GM06990 (cell line): ENCODE measurements at regions not wholly inside any gene's neighbourhood (a gene's known extent, or its start where the extent isn't known, plus 50 kb on each side); places are given as distances from the start of the nearest gene placed in this dataset.

Experiments used
- DNase-seq: peaks from one replicate; pipeline ENCODE4 v3.0.0-alpha.2; 2011; ENCODE audit not compliant: insufficient read length; ENCODE audit errors: extremely low read depth
- H3K27me3 ChIP-seq: replicated peaks from 2 replicates; pipeline ENCODE4 v1.6.0; 2011; ENCODE audit warnings: low read length; ENCODE audit not compliant: control insufficient read depth, insufficient read depth
- H3K36me3 ChIP-seq: 2 replicates; pipeline ENCODE4 v1.5.1; 2011; ENCODE audit warnings: low read length; ENCODE audit not compliant: control insufficient read depth, insufficient read depth
- H3K4me3 ChIP-seq: replicated peaks from 2 replicates; pipeline ENCODE4 v1.5.1; 2011; ENCODE audit warnings: low read depth, mild to moderate bottlenecking, control low read depth, low read length
- CTCF ChIP-seq: IDR thresholded peaks from 2 replicates; pipeline ENCODE4 v1.5.1; 2011; ENCODE audit warnings: low read length, control low read depth, mild to moderate bottlenecking, inconsistent platforms; ENCODE audit not compliant: insufficient read depth, poor library complexity, severe bottlenecking

DNA sequence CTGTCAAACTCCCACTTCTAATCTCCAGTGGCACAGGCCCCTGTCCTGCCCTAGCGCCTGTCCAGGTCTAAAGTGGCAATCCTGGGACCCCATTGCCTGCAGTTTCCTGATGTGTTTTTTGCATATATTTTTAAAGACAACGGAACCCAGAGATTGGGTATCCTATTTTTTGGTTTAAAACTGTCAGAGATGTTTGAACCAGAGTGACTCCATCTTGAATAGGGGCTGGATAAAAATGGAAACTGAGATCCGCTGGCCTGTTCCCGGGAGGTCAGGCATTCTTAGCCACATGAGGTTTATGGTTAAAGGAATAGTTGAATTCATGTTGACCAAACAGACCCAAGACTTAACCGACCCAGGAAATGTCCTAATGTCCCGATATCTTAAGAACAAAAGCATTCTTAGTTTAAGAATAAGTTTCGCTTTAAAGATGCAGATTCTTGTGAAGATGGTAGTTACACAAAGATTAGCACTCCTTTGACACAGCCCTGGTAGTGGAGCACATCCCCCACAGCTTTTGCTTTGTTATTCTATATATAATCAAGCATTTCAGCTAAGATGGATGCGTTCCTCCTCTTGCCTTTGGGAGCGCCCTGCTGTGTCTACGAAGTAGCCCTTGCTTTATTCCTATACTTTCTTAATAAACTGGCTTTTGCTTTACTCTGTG is 332.1 kb downstream of the UQCRFS1 start:
- no peak for TF ChIP-seq CTCF
- DNase-seq: no peak
- no peaks in the 10 kb centered on the region for H3K27me3 ChIP-seq

GRCh38 chr19:28878862-28879566 is 333.9 kb downstream of the UQCRFS1 start:
- peak; percentile 52 for TF ChIP-seq CTCF
- no peaks in the 10 kb centered on the region for H3K27me3 ChIP-seq
- H3K4me3 ChIP-seq: no peak overlapping the region
- no peaks in the 10 kb centered on the region for H3K36me3 ChIP-seq
- no peak for DNase-seq

More for the DNA sequence above, 332.1 kb downstream of the UQCRFS1 start:
- H3K4me3 ChIP-seq: no peak overlapping the region
- H3K36me3 ChIP-seq: no peaks in the 10 kb centered on the region

GRCh38 chr19:28876609-28877123 is 336.3 kb downstream of the UQCRFS1 start:
- Histone ChIP-seq H3K27me3 (no peaks in the 10 kb centered on the region), H3K36me3 (no peaks in the 10 kb centered on the region), H3K4me3 (no peak overlapping the region)
- DNase-seq: no peak
- TF ChIP-seq CTCF: no peak

DNA sequence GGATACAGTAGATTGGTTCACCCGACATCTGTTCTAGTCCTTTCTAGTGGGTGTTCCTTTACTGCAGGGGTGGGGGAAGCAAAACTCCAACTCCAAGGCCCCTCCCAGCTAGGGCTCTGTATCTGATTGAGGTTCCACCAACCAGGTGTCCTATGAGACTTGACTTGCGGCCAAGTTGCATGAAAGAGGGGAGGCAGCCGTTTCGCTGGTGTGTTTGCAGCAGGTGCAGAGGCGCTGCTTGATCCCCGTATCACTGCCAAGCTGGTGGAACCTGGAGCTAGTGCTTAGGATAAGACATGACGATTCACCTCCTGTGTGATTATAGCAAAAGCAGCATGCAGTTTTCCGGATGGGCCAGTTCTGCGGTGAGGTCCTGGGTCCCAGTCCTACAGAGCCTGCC is 338.2 kb downstream of the UQCRFS1 start:
- H3K27me3 ChIP-seq: no peaks in the 10 kb centered on the region
- H3K36me3 ChIP-seq: no peaks in the 10 kb centered on the region
- TF ChIP-seq CTCF: no peak
- H3K4me3 ChIP-seq: no peak overlapping the region
- DNase-seq: no peak

DNA sequence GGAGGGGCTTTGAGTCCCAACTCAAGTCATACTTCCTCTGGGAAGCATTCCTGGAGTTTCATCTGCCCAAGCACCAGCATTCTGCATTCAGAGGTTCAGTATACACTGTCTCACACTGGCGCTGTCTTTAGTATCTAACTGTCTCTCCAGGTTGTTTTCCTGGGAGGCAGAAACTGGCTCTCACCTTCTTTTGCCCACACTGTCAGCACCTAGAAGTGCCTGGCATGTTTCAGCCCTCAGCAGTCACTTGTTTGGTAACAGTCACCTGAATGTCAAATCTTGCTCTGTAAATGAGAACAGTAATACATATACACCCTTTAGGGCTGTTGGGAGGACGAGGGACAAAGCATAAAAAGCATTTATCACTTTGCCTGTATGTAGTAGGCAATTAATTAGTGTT is 339.6 kb downstream of the UQCRFS1 start:
- Histone ChIP-seq H3K27me3 (no peaks in the 10 kb centered on the region), H3K36me3 (no peaks in the 10 kb centered on the region), H3K4me3 (no peak overlapping the region)
- DNase-seq: no peak
- TF ChIP-seq CTCF: no peak
